ENCODE measurements at regions not wholly inside any gene's neighbourhood (a gene's known extent, or its start where the extent isn't known, plus 50 kb on each side); places are given as distances from the start of the nearest gene placed in this dataset.

DNA sequence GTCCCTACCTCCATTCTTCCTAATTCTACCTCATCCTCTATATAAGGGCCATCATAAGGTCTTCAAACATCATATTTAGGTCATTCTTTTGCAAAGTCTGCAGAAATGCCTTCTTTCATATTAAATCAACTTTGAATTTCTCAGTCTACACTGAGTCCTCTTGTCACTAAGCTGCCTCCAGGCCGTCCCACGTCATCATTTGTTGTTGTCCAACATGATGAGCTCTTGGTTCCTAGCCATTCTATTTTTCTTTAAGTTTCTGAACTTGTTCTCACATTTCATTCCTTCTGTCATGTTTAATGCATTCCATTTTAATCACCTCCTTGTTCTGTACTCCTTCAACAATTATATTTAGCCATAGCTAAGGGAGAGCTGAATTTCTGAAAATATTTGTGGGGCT is 59.2 kb upstream of the PGR start:
- Histone ChIP-seq H2BK5ac (ENCODE audit: low read depth, low read length) (no peak overlapping the region), H2BK120ac (replicated peaks; ENCODE audit: low read depth, low read length) (no peak overlapping the region), H3K4me3 (ENCODE audit: extremely low read depth in 1 of 4, insufficient read depth in 2 of 4, low read depth in 3 of 4, low read length in 4 of 4) (no peak overlapping the region), H4K20me1 (replicated peaks in 1 of 2; ENCODE audit: control insufficient read depth in 1 of 2, insufficient read depth in 2 of 2, low read length in 2 of 2) (no peaks in the 10 kb centered on the region), H2AFZ (ENCODE audit: low read length) (no peak overlapping the region), H4K91ac (replicated peaks; ENCODE audit: insufficient read length, low read length) (no peak overlapping the region), H3K79me2 (ENCODE audit: control insufficient read depth in 1 of 2, insufficient read depth in 2 of 2, low read length in 2 of 2) (no peaks in the 10 kb centered on the region), H2BK20ac (ENCODE audit: low read length) (no peak overlapping the region), H3K79me1 (ENCODE audit: low read depth, low read length) (no peaks in the 10 kb centered on the region), H2AK5ac (ENCODE audit: low read depth, low read length) (no peak overlapping the region), H3K27ac (ENCODE audit: low read depth, low read length) (no peak overlapping the region), H3K14ac (ENCODE audit: insufficient read length) (no peak overlapping the region), H4K8ac (ENCODE audit: extremely low read depth, insufficient read depth, low read length) (no peak overlapping the region), H3K36me3 (ENCODE audit: control insufficient read depth in 2 of 4, insufficient read depth in 4 of 4, low read length in 3 of 4) (no peaks in the 10 kb centered on the region), H3K23me2 (ENCODE audit: low read depth, low read length) (no peaks in the 10 kb centered on the region), H2BK12ac (ENCODE audit: low read depth, low read length) (no peak overlapping the region), H2BK15ac (ENCODE audit: low read length) (no peak overlapping the region), H3K4me1 (replicated peaks in 1 of 4; ENCODE audit: control insufficient read depth in 3 of 4, insufficient read depth in 4 of 4, low read length in 3 of 4) (no peaks in the 10 kb centered on the region), H3K4me2 (ENCODE audit: insufficient read depth in 1 of 2, low read depth in 2 of 2, low read length in 2 of 2) (no peak overlapping the region), H3K27me3 (replicated peaks in 1 of 4; ENCODE audit: control insufficient read depth in 3 of 4, extremely low read depth in 1 of 4, insufficient read depth in 3 of 4, low read length in 3 of 4) (no peaks in the 10 kb centered on the region), H3K23ac (ENCODE audit: insufficient read length) (no peak overlapping the region), H3K18ac (ENCODE audit: extremely low read depth, low read length) (no peak overlapping the region), H4K5ac (ENCODE audit: insufficient read length, low read depth, low read length) (no peak overlapping the region), H3K4ac (replicated peaks; ENCODE audit: insufficient read length, low read depth, low read length) (no peak overlapping the region), H3K9me3 (ENCODE audit: insufficient read depth in 2 of 2, low read depth in 1 of 2, low read length in 1 of 2) (no peaks in the 10 kb centered on the region), H3K56ac (replicated peaks; ENCODE audit: insufficient read length, low read depth, low read length) (no peak overlapping the region), H3K9ac (replicated peaks in 1 of 4; ENCODE audit: extremely low read depth in 1 of 4, low read depth in 3 of 4, low read length in 3 of 4) (no peak overlapping the region)
- DNase-seq (ENCODE audit: low read depth in 1 of 2, low spot score in 2 of 2) = no peak
- WGBS, 2 experiments (ENCODE audit: extremely low coverage in 1 of 2, insufficient coverage in 1 of 2, insufficient read length in 1 of 2, insufficient replicate concordance in 2 of 2, low coverage in 1 of 2, low lambda C conversion rate in 2 of 2, missing lambda C conversion rate in 1 of 2) = 100% methylated on average over 2 of the region's 2 CpGs; no CpG with 5 or more reads in 1 of the 2 experiments
- ChIA-PET CTCF (ENCODE audit: partially characterized antibody) (no interaction called here), POLR2A (ENCODE audit: partially characterized antibody) (no interaction called here)
- FAIRE-seq = no peak
- no peak for TF ChIP-seq NANOG (IDR thresholded peaks at IDR 0.05; ENCODE audit: insufficient read depth, low read depth, low read length, poor library complexity, severe bottlenecking)
- TF ChIP-seq EZH2 (IDR thresholded peaks at IDR 0.05; ENCODE audit: low read depth, low read length, severe bottlenecking) = no peak
- TF ChIP-seq SAP30 (IDR thresholded peaks at IDR 0.05; ENCODE audit: insufficient read depth, insufficient replicate concordance, low read length) = no peak
- TF ChIP-seq SIN3A (conservative IDR thresholded peaks at IDR 0.05 in 1 of 2, IDR thresholded peaks at IDR 0.05 in 1 of 2; ENCODE audit: low read depth in 1 of 2, low read length in 2 of 2) = no peak
- TF ChIP-seq CHD2 (IDR thresholded peaks at IDR 0.05; ENCODE audit: low read length) = no peak
- TF ChIP-seq POLR2A (IDR thresholded peaks at IDR 0.05; ENCODE audit: control extremely low read depth in 1 of 2, low read depth in 2 of 2, low read length in 2 of 2) = no peak
- TF ChIP-seq POU5F1 (IDR thresholded peaks at IDR 0.05; ENCODE audit: low read depth, low read length) = no peak
- no peak for TF ChIP-seq RAD21 (IDR thresholded peaks at IDR 0.05 in 1 of 2, conservative IDR thresholded peaks at IDR 0.05 in 1 of 2; ENCODE audit: low read depth in 2 of 2, low read length in 2 of 2)
- TF ChIP-seq, protein P1, sequence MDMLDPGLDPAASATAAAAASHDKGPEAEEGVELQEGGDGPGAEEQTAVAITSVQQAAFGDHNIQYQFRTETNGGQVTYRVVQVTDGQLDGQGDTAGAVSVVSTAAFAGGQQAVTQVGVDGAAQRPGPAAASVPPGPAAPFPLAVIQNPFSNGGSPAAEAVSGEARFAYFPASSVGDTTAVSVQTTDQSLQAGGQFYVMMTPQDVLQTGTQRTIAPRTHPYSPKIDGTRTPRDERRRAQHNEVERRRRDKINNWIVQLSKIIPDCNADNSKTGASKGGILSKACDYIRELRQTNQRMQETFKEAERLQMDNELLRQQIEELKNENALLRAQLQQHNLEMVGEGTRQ (IDR thresholded peaks at IDR 0.05; ENCODE audit: low read length) = no peak
- no peak for TF ChIP-seq EP300 (IDR thresholded peaks at IDR 0.05; ENCODE audit: borderline replicate concordance in 1 of 2, low read depth in 2 of 2, low read length in 2 of 2)
- no peak for TF ChIP-seq FOSL1 (IDR thresholded peaks at IDR 0.05; ENCODE audit: insufficient read depth, low read depth, low read length)
- TF ChIP-seq CREB1 (IDR thresholded peaks at IDR 0.05) = no peak
- TF ChIP-seq GABPA (IDR thresholded peaks at IDR 0.05; ENCODE audit: borderline replicate concordance, insufficient read depth, low read length) = no peak
